ENCODE measurements at regions not wholly inside any gene's neighbourhood (a gene's known extent, or its start where the extent isn't known, plus 50 kb on each side); places are given as distances from the start of the nearest gene placed in this dataset.

DNA sequence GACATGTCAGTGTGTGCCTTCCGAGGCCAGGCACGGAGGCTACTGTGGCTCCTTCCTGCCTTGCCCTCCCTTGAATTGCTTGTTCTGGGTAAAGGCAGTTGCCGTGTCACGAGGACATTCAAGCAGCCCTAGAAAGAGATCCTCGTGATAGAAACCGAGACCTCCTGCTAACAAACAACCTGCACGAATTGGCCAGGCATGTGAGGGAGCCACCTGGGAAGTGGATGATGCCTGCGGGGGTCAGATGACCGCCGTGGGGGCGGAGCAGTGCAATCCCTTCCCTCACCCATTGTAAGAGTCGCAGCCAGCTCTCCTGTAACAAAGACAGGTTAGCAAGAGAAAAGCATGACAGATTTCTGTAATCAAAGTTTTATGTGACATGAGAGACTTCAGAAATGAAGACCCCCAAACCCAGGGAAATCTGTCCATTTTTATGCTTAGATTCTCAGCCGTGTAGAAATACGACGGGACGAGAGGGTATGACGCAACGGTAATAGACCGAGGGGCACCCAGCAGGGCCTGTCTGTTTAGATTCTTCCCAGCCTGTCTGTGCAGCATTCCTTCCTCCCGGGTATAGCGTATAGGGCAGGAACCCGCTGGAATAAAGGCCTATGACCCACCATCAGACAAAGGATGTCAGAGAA is 241.7 kb downstream of the GATA3 start:
- TF ChIP-seq, protein P1, sequence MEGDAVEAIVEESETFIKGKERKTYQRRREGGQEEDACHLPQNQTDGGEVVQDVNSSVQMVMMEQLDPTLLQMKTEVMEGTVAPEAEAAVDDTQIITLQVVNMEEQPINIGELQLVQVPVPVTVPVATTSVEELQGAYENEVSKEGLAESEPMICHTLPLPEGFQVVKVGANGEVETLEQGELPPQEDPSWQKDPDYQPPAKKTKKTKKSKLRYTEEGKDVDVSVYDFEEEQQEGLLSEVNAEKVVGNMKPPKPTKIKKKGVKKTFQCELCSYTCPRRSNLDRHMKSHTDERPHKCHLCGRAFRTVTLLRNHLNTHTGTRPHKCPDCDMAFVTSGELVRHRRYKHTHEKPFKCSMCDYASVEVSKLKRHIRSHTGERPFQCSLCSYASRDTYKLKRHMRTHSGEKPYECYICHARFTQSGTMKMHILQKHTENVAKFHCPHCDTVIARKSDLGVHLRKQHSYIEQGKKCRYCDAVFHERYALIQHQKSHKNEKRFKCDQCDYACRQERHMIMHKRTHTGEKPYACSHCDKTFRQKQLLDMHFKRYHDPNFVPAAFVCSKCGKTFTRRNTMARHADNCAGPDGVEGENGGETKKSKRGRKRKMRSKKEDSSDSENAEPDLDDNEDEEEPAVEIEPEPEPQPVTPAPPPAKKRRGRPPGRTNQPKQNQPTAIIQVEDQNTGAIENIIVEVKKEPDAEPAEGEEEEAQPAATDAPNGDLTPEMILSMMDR (IDR thresholded peaks at IDR 0.05) = no peak
- TF ChIP-seq POLR2A (IDR thresholded peaks at IDR 0.05) = no peak

Measured in esophagus squamous epithelium (tissue), 4 donors.